ENCODE measurements at regions not wholly inside any gene's neighbourhood (a gene's known extent, or its start where the extent isn't known, plus 50 kb on each side); places are given as distances from the start of the nearest gene placed in this dataset.
"Not testable (repeated sequence)": the region's sequence is repeated elsewhere in the genome, so short reads cannot be mapped to it uniquely, and the experiment has no call there.

GRCh38 chr3:162704238-162704637 is 1207.6 kb downstream of the OTOL1 start:
- no peaks in the 10 kb centered on the region for H3K36me3 Mint-ChIP-seq (ENCODE audit: low read depth)
- H3K4me1 Mint-ChIP-seq, result peaks cover 13% of the 10 kb centered on the region
- H3K27me3 Mint-ChIP-seq (ENCODE audit: low read depth), result no peaks in the 10 kb centered on the region
- H3K4me3 Mint-ChIP-seq, result no peak overlapping the region
- peak overlapping the region in 1 of 3 experiments; percentile 8 for H3K27ac Mint-ChIP-seq
- no peaks in the 10 kb centered on the region for H3K9me3 Mint-ChIP-seq
- no peak for TF ChIP-seq CTCF (IDR thresholded peaks at IDR 0.05; ENCODE audit: unreplicated experiment in 3 of 3)

GRCh38 chr3:162704799-162705385 is 1208.3 kb downstream of the OTOL1 start:
- Mint-ChIP-seq H3K27ac (peak overlapping the region; percentile 8 to 37 (median 21)), H3K36me3 (ENCODE audit: low read depth) (no peaks in the 10 kb centered on the region), H3K27me3 (ENCODE audit: low read depth) (no peaks in the 10 kb centered on the region), H3K4me3 (peak overlapping the region in 1 of 3 experiments; percentile 10), H3K4me1 (peaks cover 13% of the 10 kb centered on the region), H3K9me3 (peaks cover 4% of the 10 kb centered on the region)
- TF ChIP-seq CTCF (IDR thresholded peaks at IDR 0.05; ENCODE audit: unreplicated experiment in 3 of 3), result no peak

GRCh38 chr3:162708394-162708793 is 1211.8 kb downstream of the OTOL1 start:
- H3K27ac Mint-ChIP-seq; H3K36me3 Mint-ChIP-seq (ENCODE audit: low read depth); H3K9me3 Mint-ChIP-seq; H3K27me3 Mint-ChIP-seq (ENCODE audit: low read depth); H3K4me3 Mint-ChIP-seq: not testable (repeated sequence)
- H3K4me1 Mint-ChIP-seq, result peaks cover 13% of the 10 kb centered on the region

GRCh38 chr3:162708942-162709706 is 1212.5 kb downstream of the OTOL1 start:
- H3K9me3 Mint-ChIP-seq; H3K27me3 Mint-ChIP-seq (ENCODE audit: low read depth); H3K36me3 Mint-ChIP-seq (ENCODE audit: low read depth); H3K4me3 Mint-ChIP-seq: not testable (repeated sequence)
- Mint-ChIP-seq H3K4me1 (peaks cover 10% of the 10 kb centered on the region), H3K27ac (peak overlapping the region in 2 of 3 experiments; percentile 15 to 23)

- no peaks in the 10 kb centered on the region for H3K36me3 Mint-ChIP-seq (ENCODE audit: low read depth)
- no peaks in the 10 kb centered on the region for H3K27me3 Mint-ChIP-seq (ENCODE audit: low read depth)
- H3K4me1 Mint-ChIP-seq, result no peaks in the 10 kb centered on the region
- no peak for TF ChIP-seq CTCF (IDR thresholded peaks at IDR 0.05; ENCODE audit: unreplicated experiment in 3 of 3)
- H3K4me3 Mint-ChIP-seq, result no peak overlapping the region
- no peak overlapping the region for H3K27ac Mint-ChIP-seq
- peaks cover 4% of the 10 kb centered on the region for H3K9me3 Mint-ChIP-seq
Measured at GRCh38 chr3:162710332-162711112, 1213.9 kb downstream of the OTOL1 start.

- not testable (repeated sequence) for H3K27ac Mint-ChIP-seq; H3K36me3 Mint-ChIP-seq (ENCODE audit: low read depth); H3K9me3 Mint-ChIP-seq; H3K27me3 Mint-ChIP-seq (ENCODE audit: low read depth); H3K4me3 Mint-ChIP-seq; H3K4me1 Mint-ChIP-seq
Measured at GRCh38 chr3:162717074-162717473, 1220.5 kb downstream of the OTOL1 start.

GRCh38 chr3:162718697-162719096 is 1222.1 kb downstream of the OTOL1 start:
- no peak overlapping the region for H3K4me3 Mint-ChIP-seq
- TF ChIP-seq CTCF (IDR thresholded peaks at IDR 0.05; ENCODE audit: unreplicated experiment in 3 of 3), result no peak
- H3K4me1 Mint-ChIP-seq, result no peaks in the 10 kb centered on the region
- no peaks in the 10 kb centered on the region for H3K27me3 Mint-ChIP-seq (ENCODE audit: low read depth)
- no peaks in the 10 kb centered on the region for H3K9me3 Mint-ChIP-seq
- H3K36me3 Mint-ChIP-seq (ENCODE audit: low read depth), result no peaks in the 10 kb centered on the region
- H3K27ac Mint-ChIP-seq, result no peak overlapping the region

All from nephron (organoid).